ENCODE measurements at regions not wholly inside any gene's neighbourhood (a gene's known extent, or its start where the extent isn't known, plus 50 kb on each side); places are given as distances from the start of the nearest gene placed in this dataset.

DNA sequence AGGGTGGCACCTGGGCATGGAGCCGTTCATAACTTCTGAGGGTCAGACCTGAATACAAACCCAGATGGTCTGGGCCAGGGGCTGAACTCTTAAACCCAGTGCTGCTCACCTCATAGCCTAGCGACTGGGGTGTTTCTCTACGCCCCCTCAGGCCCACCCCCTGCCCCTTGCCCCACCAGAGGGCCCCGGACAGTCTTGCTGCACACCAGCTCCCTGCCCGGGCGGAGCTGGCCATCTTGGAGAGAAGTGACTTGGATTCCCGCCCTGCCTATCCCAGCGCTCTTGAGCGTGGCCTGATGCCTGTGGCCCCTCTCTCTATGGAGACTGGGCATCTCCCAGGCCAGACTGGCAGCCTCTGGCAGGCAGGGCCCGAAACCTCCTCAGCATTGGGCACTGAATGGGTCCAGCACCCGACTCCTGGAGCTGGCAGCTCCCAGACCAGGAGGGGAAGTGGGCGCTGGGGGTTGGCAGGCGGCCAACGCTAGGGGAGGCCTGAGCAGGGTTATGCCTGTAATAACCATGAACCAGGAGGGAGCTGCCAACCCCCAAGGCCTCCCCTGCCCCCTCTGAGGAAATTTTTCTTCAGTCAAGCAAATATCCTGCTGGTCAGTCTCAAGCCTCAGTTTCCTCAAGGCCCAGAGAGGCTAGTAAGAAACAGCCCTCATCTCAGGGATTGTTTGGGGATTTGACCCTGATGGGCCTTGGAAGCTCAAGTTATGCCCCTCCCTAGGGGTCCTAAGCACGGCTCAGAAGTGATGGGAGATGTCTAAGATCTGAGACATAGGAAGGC, 169.5 kb downstream of the VEGFA start:
- Mint-ChIP-seq H3K4me1 (ENCODE audit: insufficient read depth, unreplicated experiment) (no peaks in the 10 kb centered on the region), H3K27me3 (ENCODE audit: insufficient read depth, unreplicated experiment) (no peaks in the 10 kb centered on the region), H3K4me3 (ENCODE audit: unreplicated experiment) (no peak overlapping the region), H3K27ac (ENCODE audit: low read depth, unreplicated experiment) (no peak overlapping the region), H3K36me3 (ENCODE audit: insufficient read depth, unreplicated experiment) (no peaks in the 10 kb centered on the region), H3K9me3 (ENCODE audit: unreplicated experiment) (no peaks in the 10 kb centered on the region)
- ChIA-PET CTCF (interaction anchor here (0.6 to 1.1 kb wide), 2 partner anchors 12 to 25 kb away, joined by 4 to 5 read pairs; no protein-coding TSS in a partner anchor), POLR2A (no interaction called here)
- TF ChIP-seq CTCF (IDR thresholded peaks at IDR 0.05; ENCODE audit: unreplicated experiment) = no peak
- no TSS peak for BruUV-seq (replicated peaks)
- intact Hi-C loops (cut with micrococcal nuclease) = no loop called here
- DNase-seq (ENCODE audit: unreplicated experiment) = no peak

- H3K4me3 Mint-ChIP-seq (ENCODE audit: unreplicated experiment) = no peak overlapping the region
- no peaks in the 10 kb centered on the region for H3K9me3 Mint-ChIP-seq (ENCODE audit: unreplicated experiment)
Measured at GRCh38 chr6:43938178-43939105, 168.4 kb downstream of the VEGFA start.

GRCh38 chr6:43937236-43938177, 167.5 kb downstream of the VEGFA start:
- Mint-ChIP-seq H3K4me3 (ENCODE audit: unreplicated experiment) (no peak overlapping the region), H3K9me3 (ENCODE audit: unreplicated experiment) (no peaks in the 10 kb centered on the region), H3K27ac (ENCODE audit: low read depth, unreplicated experiment) (no peak overlapping the region), H3K27me3 (ENCODE audit: insufficient read depth, unreplicated experiment) (no peaks in the 10 kb centered on the region), H3K4me1 (ENCODE audit: insufficient read depth, unreplicated experiment) (no peaks in the 10 kb centered on the region), H3K36me3 (ENCODE audit: insufficient read depth, unreplicated experiment) (no peaks in the 10 kb centered on the region)
- ChIA-PET CTCF (interaction anchor here (1.0 kb wide), 1 partner anchor 44 kb away, joined by 3 read pairs; no protein-coding TSS in a partner anchor), POLR2A (interaction anchor here (0.6 kb wide), 1 partner anchor 10 kb away, joined by 3 read pairs; no protein-coding TSS in a partner anchor)
- TF ChIP-seq CTCF (IDR thresholded peaks at IDR 0.05; ENCODE audit: unreplicated experiment) = no peak
- BruUV-seq (replicated peaks) = no TSS peak
- intact Hi-C loops (cut with micrococcal nuclease) = no loop called here
- DNase-seq (ENCODE audit: unreplicated experiment) = no peak

More at GRCh38 chr6:43938178-43939105, 168.4 kb downstream of the VEGFA start:
- Mint-ChIP-seq H3K27ac (ENCODE audit: low read depth, unreplicated experiment) (no peak overlapping the region), H3K27me3 (ENCODE audit: insufficient read depth, unreplicated experiment) (no peaks in the 10 kb centered on the region), H3K36me3 (ENCODE audit: insufficient read depth, unreplicated experiment) (no peaks in the 10 kb centered on the region), H3K4me1 (ENCODE audit: insufficient read depth, unreplicated experiment) (no peaks in the 10 kb centered on the region)
- BruUV-seq (replicated peaks) = no TSS peak
- ChIA-PET POLR2A (interaction anchor here (0.7 to 0.9 kb wide), 2 partner anchors 12 to 264 kb away, joined by 3 read pairs; no protein-coding TSS in a partner anchor), CTCF (interaction anchor here (0.8 kb wide), 1 partner anchor 48 kb away, joined by 3 read pairs; no protein-coding TSS in a partner anchor)
- intact Hi-C loops (cut with micrococcal nuclease) = no loop called here
- DNase-seq (ENCODE audit: unreplicated experiment) = no peak
- no peak for TF ChIP-seq CTCF (IDR thresholded peaks at IDR 0.05; ENCODE audit: unreplicated experiment)

All from MCF 10A (cell line).